GM12875 (cell line): ENCODE measurements at regions not wholly inside any gene's neighbourhood (a gene's known extent, or its start where the extent isn't known, plus 50 kb on each side); places are given as distances from the start of the nearest gene placed in this dataset.

Experiments
- H3K4me3 ChIP-seq: one replicate; pipeline ENCODE4 v1.5.1; 2011; ENCODE audit warnings: low read depth, low read length, control low read depth
- CTCF ChIP-seq: IDR thresholded peaks from 2 replicates; pipeline ENCODE4 v1.5.1; 2011; ENCODE audit warnings: low read depth, mild to moderate bottlenecking, control low read depth, inconsistent platforms, low read length, moderate library complexity, borderline replicate concordance; ENCODE audit not compliant: insufficient read depth

- no peak for TF ChIP-seq CTCF
- no peak overlapping the region for H3K4me3 ChIP-seq
These were observed 707.1 kb upstream of the SLIT2 start for GRCh38 chr4:19544446-19545125.

GRCh38 chr4:19540859-19541540 is 710.7 kb upstream of the SLIT2 start:
- no peak for TF ChIP-seq CTCF
- no peak overlapping the region for H3K4me3 ChIP-seq

DNA sequence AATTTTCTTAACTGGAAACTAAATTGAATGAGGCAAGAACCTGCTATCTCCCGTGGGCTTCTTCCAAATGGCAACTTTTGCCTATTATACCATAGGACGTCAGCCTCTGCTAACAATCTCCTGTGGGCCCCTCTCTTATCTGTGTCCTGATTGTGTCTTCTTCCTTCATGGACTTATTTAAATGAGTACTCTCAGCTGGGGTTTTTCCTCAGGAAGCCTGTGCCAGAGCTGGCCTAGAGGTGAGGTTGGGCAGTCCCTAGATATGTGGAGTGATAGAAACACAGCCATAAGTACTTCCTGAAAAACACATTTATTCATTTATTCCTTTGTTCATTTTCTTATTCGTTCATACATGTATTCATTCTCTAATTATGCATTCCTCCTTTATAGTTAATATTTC is 712.5 kb upstream of the SLIT2 start:
- no peak overlapping the region for H3K4me3 ChIP-seq
- TF ChIP-seq CTCF = no peak

- H3K4me3 ChIP-seq = no peak overlapping the region
- TF ChIP-seq CTCF = no peak
These were observed 717.5 kb upstream of the SLIT2 start for GRCh38 chr4:19534159-19534558.

DNA sequence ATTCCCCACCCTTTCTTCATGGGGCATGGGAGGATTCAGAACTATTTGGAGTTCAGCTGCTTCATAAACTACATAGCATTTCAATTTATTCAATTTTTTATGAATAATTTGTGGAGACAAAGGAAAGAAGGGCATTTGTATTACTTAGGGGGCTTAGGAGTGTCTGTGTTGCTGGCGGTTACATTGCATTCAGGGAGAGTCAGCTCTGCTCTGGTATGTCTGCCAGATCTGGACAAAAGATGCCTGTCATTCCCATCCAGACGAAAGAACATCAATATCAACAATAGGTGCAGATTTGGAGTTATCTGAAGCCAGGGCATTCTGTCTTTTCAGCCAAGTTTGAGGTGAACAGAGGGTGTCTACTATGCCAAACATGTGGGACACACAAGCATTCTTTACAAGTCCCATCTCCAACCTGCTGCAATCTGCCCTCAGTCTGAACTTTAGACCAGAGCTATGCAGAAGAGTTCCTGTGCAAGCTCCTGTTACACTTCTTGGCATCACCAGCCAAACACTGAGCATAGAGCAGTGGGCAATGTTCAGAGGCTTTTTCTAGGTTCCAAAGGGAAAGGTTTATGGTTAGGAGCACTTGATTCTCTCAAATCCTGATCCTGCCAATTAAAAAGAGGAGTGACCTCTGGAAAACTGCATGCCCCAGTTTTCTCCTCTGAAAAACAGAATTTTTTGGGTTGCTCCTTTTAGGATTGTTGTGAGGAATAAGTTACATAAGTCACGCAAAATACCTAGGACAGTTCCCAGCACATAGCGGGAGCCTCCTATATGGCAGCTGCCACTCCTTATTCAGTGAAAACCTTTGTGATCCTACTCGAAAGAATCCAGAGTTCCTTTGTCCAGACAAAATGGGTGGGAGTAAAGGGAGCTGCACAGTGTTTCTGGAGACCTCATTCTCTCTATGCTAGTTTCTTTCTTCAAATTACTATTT is 719.5 kb upstream of the SLIT2 start:
- no peak for TF ChIP-seq CTCF
- H3K4me3 ChIP-seq = no peak overlapping the region

- H3K4me3 ChIP-seq = no peak overlapping the region
- no peak for TF ChIP-seq CTCF
These were observed 727.7 kb upstream of the SLIT2 start for GRCh38 chr4:19523964-19524363.

- no peak for TF ChIP-seq CTCF
- no peak overlapping the region for H3K4me3 ChIP-seq
These were observed 728.7 kb upstream of the SLIT2 start for GRCh38 chr4:19522966-19523365.
